WERI-Rb-1 (cell line): ENCODE measurements at regions not wholly inside any gene's neighbourhood (a gene's known extent, or its start where the extent isn't known, plus 50 kb on each side); places are given as distances from the start of the nearest gene placed in this dataset.

ENCODE experiments used
- DNase-seq: peaks from one replicate; pipeline ENCODE4 v3.0.0-alpha.2; 2020
- H3K27ac ChIP-seq: fragments of 250-450 bp; sonication (Bioruptor Pico); 2 replicates; pipeline ENCODE4 v1.5.1; 2020; ENCODE audit warnings: mild to moderate bottlenecking, moderate library complexity
- H3K27me3 ChIP-seq: fragments of 250-450 bp; sonication (Bioruptor Pico); 2 replicates; pipeline ENCODE4 v1.5.1; 2021; ENCODE audit warnings: mild to moderate bottlenecking, low read depth, moderate library complexity; ENCODE audit not compliant: insufficient read depth, severe bottlenecking
- H3K36me3 ChIP-seq: fragments of 250-450 bp; sonication (Bioruptor Pico); 2 replicates; pipeline ENCODE4 v1.5.1; 2020; ENCODE audit warnings: mild to moderate bottlenecking, moderate library complexity
- H3K4me3 ChIP-seq: 2 replicates; pipeline ENCODE4 v1.5.1; 2011; ENCODE audit warnings: low read depth, mild to moderate bottlenecking, control low read depth, low read length
- H3K9me3 ChIP-seq: fragments of 250-450 bp; sonication (Bioruptor Pico); 2 replicates; pipeline ENCODE4 v1.5.1; 2021; ENCODE audit warnings: mild to moderate bottlenecking, moderate library complexity; ENCODE audit not compliant: severe bottlenecking
- TF ChIP-seq, protein P1 (sequence below): IDR thresholded peaks from 2 replicates; pipeline ENCODE4 v1.5.1; 2011; ENCODE audit warnings: low read depth, mild to moderate bottlenecking, control low read depth, inconsistent platforms, low read length

DNA sequence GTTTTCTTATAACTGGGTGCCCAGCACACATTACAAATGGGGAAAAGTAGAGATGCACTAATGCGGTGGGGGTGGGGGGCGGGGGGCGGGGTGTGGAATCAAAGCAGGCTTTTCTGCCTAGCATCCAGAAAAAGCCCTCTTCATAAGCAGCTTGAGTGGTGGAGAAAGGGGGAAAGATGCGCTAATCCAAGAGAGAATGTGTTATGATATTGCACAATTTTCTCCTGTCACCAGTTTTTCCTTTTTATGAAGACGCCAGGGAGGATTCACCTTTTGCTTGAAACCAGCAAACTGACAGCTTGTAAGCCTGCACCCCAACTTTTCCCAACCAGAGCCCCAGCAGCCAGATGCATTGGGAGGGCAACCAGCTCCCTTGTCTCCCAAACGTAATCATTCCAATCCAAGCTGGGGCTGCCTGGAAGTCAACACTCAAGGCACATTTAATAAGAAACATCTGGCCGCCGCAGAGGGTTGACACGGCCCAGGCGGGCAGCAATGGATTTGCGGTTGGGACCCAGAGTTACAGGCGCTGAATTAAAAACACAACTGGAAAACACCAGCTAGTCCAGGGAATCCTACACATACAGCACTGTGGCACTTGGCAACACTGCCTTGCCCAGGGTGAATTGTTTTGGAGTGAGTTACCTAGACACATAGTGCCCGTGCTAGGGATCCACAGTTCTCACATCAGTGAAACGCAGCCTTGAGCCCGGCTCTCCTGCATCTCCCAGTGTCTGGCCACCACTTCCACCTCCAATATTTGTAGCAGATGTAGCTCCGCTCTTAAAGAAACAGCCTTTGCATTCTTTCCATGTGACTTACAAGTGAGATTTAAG lies 218.5 kb upstream of the PRICKLE2 start:
- Histone ChIP-seq H3K27me3 (no peaks in the 10 kb centered on the region), H3K27ac (no peak overlapping the region), H3K36me3 (no peaks in the 10 kb centered on the region), H3K9me3 (no peaks in the 10 kb centered on the region), H3K4me3 (no peak overlapping the region)
- TF ChIP-seq, protein P1, sequence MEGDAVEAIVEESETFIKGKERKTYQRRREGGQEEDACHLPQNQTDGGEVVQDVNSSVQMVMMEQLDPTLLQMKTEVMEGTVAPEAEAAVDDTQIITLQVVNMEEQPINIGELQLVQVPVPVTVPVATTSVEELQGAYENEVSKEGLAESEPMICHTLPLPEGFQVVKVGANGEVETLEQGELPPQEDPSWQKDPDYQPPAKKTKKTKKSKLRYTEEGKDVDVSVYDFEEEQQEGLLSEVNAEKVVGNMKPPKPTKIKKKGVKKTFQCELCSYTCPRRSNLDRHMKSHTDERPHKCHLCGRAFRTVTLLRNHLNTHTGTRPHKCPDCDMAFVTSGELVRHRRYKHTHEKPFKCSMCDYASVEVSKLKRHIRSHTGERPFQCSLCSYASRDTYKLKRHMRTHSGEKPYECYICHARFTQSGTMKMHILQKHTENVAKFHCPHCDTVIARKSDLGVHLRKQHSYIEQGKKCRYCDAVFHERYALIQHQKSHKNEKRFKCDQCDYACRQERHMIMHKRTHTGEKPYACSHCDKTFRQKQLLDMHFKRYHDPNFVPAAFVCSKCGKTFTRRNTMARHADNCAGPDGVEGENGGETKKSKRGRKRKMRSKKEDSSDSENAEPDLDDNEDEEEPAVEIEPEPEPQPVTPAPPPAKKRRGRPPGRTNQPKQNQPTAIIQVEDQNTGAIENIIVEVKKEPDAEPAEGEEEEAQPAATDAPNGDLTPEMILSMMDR: no peak
- DNase-seq: no peak

DNA sequence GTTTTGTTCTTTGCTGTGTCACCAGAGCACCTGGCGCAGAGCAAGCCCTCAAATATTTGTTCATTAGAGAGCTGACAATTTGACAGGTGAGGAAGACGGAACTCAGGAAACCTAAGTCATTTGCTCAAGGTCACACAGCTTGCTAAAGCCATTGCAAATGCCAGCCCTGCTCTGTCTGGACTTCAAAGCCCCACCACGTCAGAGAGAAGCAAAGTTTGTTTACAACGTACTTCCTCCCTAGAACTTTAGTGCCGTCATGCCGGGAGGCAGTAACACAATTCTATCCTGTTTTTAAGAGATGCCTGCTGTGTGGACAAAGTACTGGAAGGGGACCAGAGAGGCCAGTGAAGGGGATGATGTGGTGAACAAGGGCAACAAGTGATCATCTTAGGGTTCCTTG lies 216.6 kb upstream of the PRICKLE2 start:
- H3K27ac ChIP-seq: no peak overlapping the region
- H3K4me3 ChIP-seq: no peak overlapping the region
- no peaks in the 10 kb centered on the region for H3K9me3 ChIP-seq
- DNase-seq: no peak
- H3K36me3 ChIP-seq: no peaks in the 10 kb centered on the region
- TF ChIP-seq, protein P1: no peak
- H3K27me3 ChIP-seq: no peaks in the 10 kb centered on the region

DNA sequence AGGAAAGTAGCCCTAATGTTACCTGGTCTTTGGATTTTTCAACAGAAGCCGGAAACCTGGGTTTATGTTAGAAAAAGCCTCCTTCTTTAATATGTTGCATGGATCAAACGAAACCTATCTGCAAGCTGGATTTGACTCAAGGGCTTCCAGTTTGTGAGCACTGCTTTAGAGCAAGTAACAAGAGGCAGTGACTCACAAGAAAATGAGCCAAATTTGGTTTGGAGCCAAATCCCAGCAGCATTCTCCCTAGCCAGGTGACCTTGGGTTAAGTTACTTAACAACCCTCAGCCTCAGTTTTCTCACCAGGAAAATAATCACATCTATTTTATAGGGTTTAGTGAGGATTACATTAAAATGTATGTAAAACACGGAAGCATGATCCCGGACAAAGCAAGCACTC lies 215.2 kb upstream of the PRICKLE2 start:
- Histone ChIP-seq H3K9me3 (peaks cover 2% of the 10 kb centered on the region), H3K4me3 (no peak overlapping the region), H3K27me3 (no peaks in the 10 kb centered on the region), H3K27ac (no peak overlapping the region), H3K36me3 (no peaks in the 10 kb centered on the region)
- DNase-seq: no peak
- TF ChIP-seq, protein P1: no peak

DNA sequence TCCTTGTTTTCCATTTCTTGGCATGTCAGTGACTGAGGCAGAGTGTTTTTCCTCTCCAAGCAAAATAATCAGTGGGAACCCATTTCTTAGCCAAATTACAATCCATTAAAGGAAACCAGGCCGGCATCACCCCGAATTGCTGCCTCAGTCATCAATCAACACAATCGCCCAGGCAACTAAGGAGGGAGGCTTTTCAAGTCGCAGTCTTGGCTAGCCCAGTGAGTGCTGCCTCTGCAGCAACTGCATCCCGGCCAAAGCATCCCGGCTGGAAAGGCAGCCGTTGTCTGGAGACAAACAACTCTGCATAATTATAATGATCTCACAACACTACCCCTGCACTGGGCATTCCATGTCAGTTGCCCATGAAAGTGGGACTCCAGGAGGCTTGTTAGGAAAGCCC lies 213.5 kb upstream of the PRICKLE2 start:
- Histone ChIP-seq H3K36me3 (no peaks in the 10 kb centered on the region), H3K27ac (no peak overlapping the region), H3K9me3 (peaks cover 5% of the 10 kb centered on the region), H3K4me3 (no peak overlapping the region), H3K27me3 (no peaks in the 10 kb centered on the region)
- no peak for DNase-seq
- TF ChIP-seq, protein P1: no peak

DNA sequence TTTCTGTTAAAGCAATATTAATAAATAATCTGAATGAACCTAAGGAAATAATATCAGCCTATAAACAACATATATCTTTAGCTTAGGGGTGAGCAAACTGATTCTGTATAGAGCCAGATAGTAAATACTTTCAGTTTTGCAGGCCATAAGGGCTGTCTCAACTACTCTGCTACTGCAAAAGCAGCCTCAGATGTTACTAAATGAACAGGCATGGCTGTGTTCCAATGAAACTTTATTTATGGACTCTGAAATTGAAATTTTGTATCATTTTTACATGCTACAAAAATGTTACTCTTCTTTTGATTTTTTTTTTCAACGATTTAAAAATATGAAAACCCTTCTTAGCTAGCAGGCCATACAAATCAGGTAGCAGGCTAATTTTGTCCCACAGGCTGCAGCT lies 212.8 kb upstream of the PRICKLE2 start:
- Histone ChIP-seq H3K27me3 (no peaks in the 10 kb centered on the region), H3K4me3 (no peak overlapping the region)

More for the DNA sequence above, 212.8 kb upstream of the PRICKLE2 start:
- Histone ChIP-seq H3K36me3 (no peaks in the 10 kb centered on the region), H3K27ac (no peak overlapping the region), H3K9me3 (peaks cover 5% of the 10 kb centered on the region)
- no peak for DNase-seq
- TF ChIP-seq, protein P1: no peak
